MCF 10A (cell line): ENCODE measurements at regions not wholly inside any gene's neighbourhood (a gene's known extent, or its start where the extent isn't known, plus 50 kb on each side); places are given as distances from the start of the nearest gene placed in this dataset.
"Not testable (repeated sequence)": the region's sequence is repeated elsewhere in the genome, so short reads cannot be mapped to it uniquely, and the experiment has no call there.

Experiments
- BruUV-seq: library from RNA; stranded (reverse); fragments of 400-500 nt; replicated peaks from 2 replicates; lab custom pipeline; 2021; lab: Mats Ljungman, UMichigan
- CTCF ChIA-PET: fragments of 300-600 bp; sonication (Branson Sonifier 250); formaldehyde crosslinking; extraction: SDS; loops from one replicate; lab custom pipeline; 2021; ENCODE audit warnings: antibody characterized with exemption, inconsistent platforms; lab: Yijun Ruan, JAX
- POLR2A ChIA-PET: fragments of 300-600, 350-650 bp; sonication (Branson Sonifier 250); formaldehyde crosslinking; extraction: SDS; loops from one replicate; lab custom pipeline; 2020; ENCODE audit warnings: antibody characterized with exemption, inconsistent platforms; lab: Yijun Ruan, JAX
- DNase-seq: peaks from one replicate; pipeline ENCODE4 v3.0.0-alpha.2; 2018; ENCODE audit not compliant: unreplicated experiment
- H3K27ac Mint-ChIP-seq: one replicate; pipeline ENCODE4 v1.8.0; 2022; ENCODE audit warnings: mild to moderate bottlenecking, low read depth, mixed read lengths; ENCODE audit not compliant: unreplicated experiment
- H3K27me3 Mint-ChIP-seq: one replicate; pipeline ENCODE4 v1.8.0; 2022; ENCODE audit warnings: mixed read lengths; ENCODE audit not compliant: insufficient read depth, unreplicated experiment
- H3K36me3 Mint-ChIP-seq: one replicate; pipeline ENCODE4 v1.8.0; 2022; ENCODE audit warnings: mild to moderate bottlenecking, moderate library complexity, mixed read lengths; ENCODE audit not compliant: insufficient read depth, unreplicated experiment
- H3K4me1 Mint-ChIP-seq: one replicate; pipeline ENCODE4 v1.8.0; 2022; ENCODE audit warnings: mixed read lengths; ENCODE audit not compliant: insufficient read depth, unreplicated experiment
- H3K4me3 Mint-ChIP-seq: one replicate; pipeline ENCODE4 v1.8.0; 2022; ENCODE audit warnings: mild to moderate bottlenecking, moderate library complexity, mixed read lengths; ENCODE audit not compliant: unreplicated experiment
- H3K9me3 Mint-ChIP-seq: one replicate; pipeline ENCODE4 v1.8.0; 2022; ENCODE audit warnings: mixed read lengths; ENCODE audit not compliant: unreplicated experiment
- intact Hi-C: fragments of 100-400 bp; cut with micrococcal nuclease; formaldehyde crosslinking; loops from 2 replicates; pipeline ENCODE4 v1.14.1; 2022

DNA sequence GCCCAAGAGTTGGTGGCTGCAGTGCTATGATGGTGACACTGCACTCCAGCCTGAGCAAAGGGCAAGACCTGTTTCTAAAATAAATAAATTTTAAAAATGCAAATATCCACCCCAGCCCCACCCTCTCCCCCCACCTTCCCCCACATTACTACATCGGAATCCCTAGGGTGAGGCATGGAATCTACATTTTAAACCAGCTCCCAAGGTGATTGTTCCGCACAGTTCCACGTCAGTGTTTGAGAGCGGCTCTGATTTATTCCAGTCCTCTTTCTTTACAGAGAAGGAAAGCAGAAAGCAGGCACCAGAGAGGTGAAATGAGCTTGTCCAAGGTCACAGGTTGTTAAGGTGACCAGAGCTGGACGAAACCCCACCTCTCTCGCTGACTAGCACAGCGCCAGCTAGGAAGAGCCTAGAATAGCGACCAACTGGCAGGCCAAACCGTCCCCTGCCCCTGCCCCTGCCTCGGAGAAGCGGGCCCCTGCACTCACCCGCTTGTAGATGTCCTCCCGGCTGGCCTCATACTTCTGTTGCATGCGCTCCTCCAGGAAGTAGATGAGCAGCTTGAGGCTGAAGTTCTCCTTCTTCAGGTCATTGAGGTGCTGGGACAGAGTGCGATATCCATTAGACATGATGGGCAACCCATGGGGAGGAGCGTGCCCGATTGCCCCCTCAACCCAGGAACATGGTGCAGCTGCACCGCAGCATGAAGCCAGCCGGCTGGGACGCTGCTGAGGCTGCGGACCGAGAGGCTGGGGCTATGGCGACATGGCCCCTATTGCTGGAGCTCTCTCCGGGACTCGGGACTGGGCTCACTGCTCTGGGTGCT is 103.7 kb upstream of the NBPF26 start:
- CTCF ChIA-PET, POLR2A ChIA-PET, BruUV-seq, DNase-seq, H3K4me3 Mint-ChIP-seq, H3K27ac Mint-ChIP-seq, H3K27me3 Mint-ChIP-seq, H3K36me3 Mint-ChIP-seq, H3K9me3 Mint-ChIP-seq, intact Hi-C loops, H3K4me1 Mint-ChIP-seq: not testable (repeated sequence)

DNA sequence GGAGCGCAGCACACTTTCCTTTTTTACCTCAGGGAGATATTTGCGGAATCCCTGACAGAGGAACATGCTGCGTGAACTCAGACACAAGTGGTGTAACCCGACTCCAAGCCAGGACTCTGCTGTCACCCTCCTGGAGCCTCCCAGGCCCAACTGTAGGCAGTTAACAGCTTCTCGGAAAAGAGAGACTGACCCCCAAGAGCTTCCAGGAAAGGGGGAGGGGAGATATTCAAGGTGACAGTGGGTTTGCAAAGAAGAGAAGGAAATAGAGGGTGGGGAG is 103.1 kb upstream of the NBPF26 start:
- BruUV-seq, intact Hi-C loops, H3K36me3 Mint-ChIP-seq, H3K4me1 Mint-ChIP-seq, H3K4me3 Mint-ChIP-seq, CTCF ChIA-PET, H3K27me3 Mint-ChIP-seq, H3K9me3 Mint-ChIP-seq, DNase-seq, H3K27ac Mint-ChIP-seq, POLR2A ChIA-PET: not testable (repeated sequence)

DNA sequence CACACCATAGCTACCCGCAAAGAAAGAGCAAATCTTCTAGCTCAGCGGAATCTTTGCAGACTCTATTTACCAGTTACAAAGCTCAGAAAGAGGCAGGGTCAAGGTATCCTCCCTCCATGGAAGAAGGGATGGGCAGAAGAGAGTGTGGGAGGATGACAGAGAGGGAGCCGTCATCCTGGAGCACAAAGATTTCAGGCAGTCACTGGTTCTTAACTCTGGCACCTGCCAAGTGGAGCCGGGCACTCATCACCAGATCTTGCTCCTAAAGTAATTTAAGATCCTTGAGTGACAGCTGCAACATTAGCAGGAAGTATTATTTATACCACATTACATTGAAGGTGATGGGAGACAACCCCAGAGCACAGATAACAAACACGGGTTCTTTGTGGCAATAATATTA is 102.5 kb upstream of the NBPF26 start:
- not testable (repeated sequence) for H3K4me3 Mint-ChIP-seq

DNA sequence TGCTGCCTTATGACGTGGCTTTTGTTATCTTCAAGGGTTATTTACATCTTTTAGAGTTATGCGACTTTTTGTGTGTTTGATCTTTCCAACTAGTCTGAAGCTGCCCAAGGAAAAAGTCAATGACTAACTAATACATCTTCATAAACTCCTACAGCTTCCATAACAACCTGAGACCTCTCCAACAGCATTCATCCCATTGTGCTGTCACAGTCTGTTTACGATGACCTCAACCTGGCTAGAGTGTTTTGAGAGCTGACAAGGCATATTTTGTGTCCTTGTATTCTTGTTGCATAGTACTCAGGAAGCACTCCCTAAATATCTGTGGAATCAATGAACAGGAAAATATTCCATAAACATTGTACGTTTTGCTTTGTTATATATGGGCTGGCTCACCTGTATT is 100.2 kb upstream of the NBPF26 start:
- DNase-seq, intact Hi-C loops, H3K4me3 Mint-ChIP-seq, BruUV-seq, CTCF ChIA-PET, H3K36me3 Mint-ChIP-seq, H3K27ac Mint-ChIP-seq, H3K9me3 Mint-ChIP-seq, H3K4me1 Mint-ChIP-seq, H3K27me3 Mint-ChIP-seq, POLR2A ChIA-PET: not testable (repeated sequence)

More for the DNA sequence above, 102.5 kb upstream of the NBPF26 start:
- POLR2A ChIA-PET, H3K4me1 Mint-ChIP-seq, H3K27me3 Mint-ChIP-seq, H3K9me3 Mint-ChIP-seq, DNase-seq, CTCF ChIA-PET, BruUV-seq, intact Hi-C loops, H3K27ac Mint-ChIP-seq, H3K36me3 Mint-ChIP-seq: not testable (repeated sequence)

DNA sequence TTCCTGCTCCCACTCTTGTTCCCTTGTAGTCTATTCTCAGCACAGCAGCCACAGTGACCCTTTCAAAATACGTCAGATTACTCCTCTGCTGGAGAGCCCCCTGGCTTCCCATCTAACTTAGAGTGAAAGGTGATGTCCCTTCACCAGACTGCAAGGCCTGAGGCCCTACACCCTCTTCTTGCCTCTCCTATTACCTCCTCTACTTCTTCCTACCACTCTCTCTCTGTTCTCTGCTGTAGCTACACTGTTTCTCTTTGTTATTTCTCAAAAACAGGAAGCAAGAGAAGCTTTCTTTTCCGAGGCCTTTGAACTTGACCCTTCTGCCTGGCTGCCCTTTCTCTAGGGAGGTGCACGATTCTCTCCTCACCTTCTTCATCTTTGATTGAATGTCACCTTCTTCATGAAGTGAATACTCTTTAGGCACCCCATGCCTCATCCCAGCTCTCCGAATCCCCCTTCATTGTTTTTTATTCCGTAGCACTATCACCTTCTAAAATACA is 99.1 kb upstream of the NBPF26 start:
- H3K4me1 Mint-ChIP-seq, H3K27me3 Mint-ChIP-seq, CTCF ChIA-PET, POLR2A ChIA-PET, H3K4me3 Mint-ChIP-seq, DNase-seq, intact Hi-C loops, H3K27ac Mint-ChIP-seq, H3K36me3 Mint-ChIP-seq, BruUV-seq, H3K9me3 Mint-ChIP-seq: not testable (repeated sequence)

DNA sequence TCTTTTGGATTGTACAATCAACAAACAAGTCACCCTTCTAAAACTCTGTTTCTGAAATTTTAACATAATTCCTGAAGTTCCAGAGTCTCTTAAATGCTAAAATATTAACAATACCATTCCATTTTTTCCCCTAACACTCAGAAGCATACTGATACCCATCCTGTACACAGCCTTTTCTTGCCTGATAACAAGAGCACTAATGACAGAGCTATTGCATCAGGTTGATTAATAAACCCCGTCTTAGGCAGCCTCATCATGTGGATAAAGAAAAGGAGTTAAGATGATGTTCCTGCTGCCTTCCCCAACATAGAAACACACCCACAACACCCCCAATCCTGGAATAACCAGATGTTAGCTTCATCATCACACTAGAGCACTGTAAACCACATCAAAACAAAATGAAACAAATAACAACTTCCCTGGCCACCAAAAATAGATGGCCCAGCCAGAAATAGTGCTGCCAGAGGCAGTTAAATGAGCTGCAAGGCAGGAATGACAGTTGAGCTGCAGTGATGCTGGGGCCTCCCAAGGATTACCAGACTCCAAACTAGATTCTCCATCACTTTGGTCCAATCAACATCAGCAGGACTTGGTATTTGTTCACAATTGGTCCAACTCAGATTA is 93.8 kb upstream of the NBPF26 start:
- H3K27ac Mint-ChIP-seq, H3K9me3 Mint-ChIP-seq, DNase-seq, H3K4me3 Mint-ChIP-seq, H3K36me3 Mint-ChIP-seq, CTCF ChIA-PET, H3K27me3 Mint-ChIP-seq, BruUV-seq, H3K4me1 Mint-ChIP-seq, POLR2A ChIA-PET, intact Hi-C loops: not testable (repeated sequence)

DNA sequence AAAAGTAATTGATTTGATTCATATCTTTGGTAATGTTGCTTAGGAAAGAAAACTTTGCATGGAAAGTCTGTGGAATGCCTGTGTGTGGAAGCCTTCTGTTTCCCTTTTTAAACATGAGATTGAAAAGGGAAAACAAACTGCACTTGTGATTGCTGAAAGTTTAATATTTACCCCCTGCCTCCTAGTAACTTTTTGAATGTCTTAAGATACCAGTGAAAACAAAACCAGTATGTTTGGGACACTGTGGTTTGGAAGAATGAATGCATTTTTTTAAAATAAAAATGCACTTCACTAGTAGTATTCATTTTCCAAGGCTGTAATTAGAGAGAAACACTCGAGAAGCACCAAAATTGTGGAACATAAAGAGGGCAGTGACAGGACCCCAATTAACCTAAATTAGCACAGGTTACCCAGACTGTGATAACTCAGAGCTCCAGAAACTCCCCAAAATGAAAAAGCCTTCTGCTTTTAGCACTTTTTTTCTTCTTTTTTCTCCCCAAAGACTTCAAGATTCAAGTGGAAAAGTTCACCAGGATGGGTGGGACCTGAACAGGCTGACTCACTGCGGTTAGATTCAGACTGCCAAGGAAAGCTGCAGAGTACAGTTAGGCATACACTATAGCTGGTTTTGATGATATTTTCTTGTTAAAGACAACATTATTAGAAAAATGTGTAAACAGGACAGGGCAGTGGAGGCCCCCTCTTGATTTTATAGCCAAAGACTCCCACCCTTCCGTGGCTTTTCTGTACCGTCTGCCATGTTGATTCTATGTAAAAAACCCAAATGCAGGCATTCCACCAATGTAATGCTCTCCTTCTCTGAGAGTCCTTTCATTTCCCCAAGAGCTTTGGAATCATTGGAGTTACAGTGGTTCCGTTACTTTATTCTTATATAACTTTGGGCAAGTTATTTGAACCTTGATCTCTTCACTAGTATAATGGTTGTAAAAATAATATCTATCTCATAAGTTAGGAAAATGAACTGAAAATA is 88.6 kb upstream of the NBPF26 start:
- H3K4me3 Mint-ChIP-seq, BruUV-seq, POLR2A ChIA-PET: not testable (repeated sequence)

DNA sequence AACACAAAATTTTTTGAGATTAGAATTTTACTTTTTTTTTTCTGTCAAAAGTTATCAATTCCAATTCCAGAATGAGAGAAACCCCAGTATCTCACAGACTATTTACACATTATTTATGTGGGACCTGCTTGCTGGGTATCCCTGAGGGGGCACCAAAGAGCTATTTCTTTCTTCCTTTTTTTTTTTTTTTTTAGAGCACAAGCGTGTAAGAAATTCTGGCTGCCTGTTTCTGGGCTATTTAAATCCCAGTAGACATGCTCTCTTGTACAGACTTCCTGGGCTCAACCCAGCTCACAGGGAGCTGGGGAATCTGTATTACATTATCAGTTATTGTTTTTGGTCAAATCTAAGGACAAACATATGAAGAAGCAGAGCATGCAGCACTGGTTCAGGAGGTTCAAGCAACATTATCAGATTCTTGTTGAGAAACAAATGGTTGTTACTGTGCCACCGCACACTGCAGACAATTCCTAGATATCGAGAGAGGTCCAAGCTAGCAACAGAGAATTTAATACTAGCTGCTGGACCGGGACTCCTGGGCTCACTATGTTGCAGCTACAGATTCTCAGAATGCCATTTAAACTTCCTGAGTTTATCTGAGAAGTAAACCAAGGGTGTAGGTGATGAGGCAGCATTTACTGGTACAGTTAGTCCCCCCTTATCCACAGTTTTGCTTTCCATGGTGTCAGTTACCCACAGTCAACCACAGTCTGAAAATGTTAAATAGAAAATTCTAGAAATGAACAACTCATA is 83.3 kb upstream of the NBPF26 start:
- H3K36me3 Mint-ChIP-seq, CTCF ChIA-PET, H3K4me1 Mint-ChIP-seq, intact Hi-C loops, H3K4me3 Mint-ChIP-seq, H3K27me3 Mint-ChIP-seq, H3K9me3 Mint-ChIP-seq, H3K27ac Mint-ChIP-seq, DNase-seq, POLR2A ChIA-PET: not testable (repeated sequence)
- BruUV-seq, result TSS peak; percentile 99

More for the DNA sequence above, 88.6 kb upstream of the NBPF26 start:
- intact Hi-C loops, CTCF ChIA-PET, H3K36me3 Mint-ChIP-seq, DNase-seq, H3K27ac Mint-ChIP-seq, H3K4me1 Mint-ChIP-seq, H3K27me3 Mint-ChIP-seq, H3K9me3 Mint-ChIP-seq: not testable (repeated sequence)
